GM18868 (cell line): ENCODE measurements at regions not wholly inside any gene's neighbourhood (a gene's known extent, or its start where the extent isn't known, plus 50 kb on each side); places are given as distances from the start of the nearest gene placed in this dataset.
"Not testable (repeated sequence)": the region's sequence is repeated elsewhere in the genome, so short reads cannot be mapped to it uniquely, and the experiment has no call there.

Source experiments
- ATAC-seq: cut with Tn5 transposase; IDR thresholded peaks from one replicate; pipeline ENCODE4 v1.9.1; 2021; ENCODE audit warnings: mild to moderate bottlenecking, moderate library complexity; ENCODE audit not compliant: unreplicated experiment

GRCh38 chr19:28608292-28608691 is 604.7 kb downstream of the UQCRFS1 start:
- ATAC-seq = no peak

- no peak for ATAC-seq
These were observed 605.8 kb downstream of the UQCRFS1 start for GRCh38 chr19:28607066-28607583.

GRCh38 chr19:28606269-28607032 is 606.5 kb downstream of the UQCRFS1 start:
- no peak for ATAC-seq

GRCh38 chr19:28605501-28606268 is 607.3 kb downstream of the UQCRFS1 start:
- no peak for ATAC-seq

GRCh38 chr19:28603453-28603852 is 609.5 kb downstream of the UQCRFS1 start:
- ATAC-seq = no peak

- ATAC-seq = no peak
These were observed 610.2 kb downstream of the UQCRFS1 start for GRCh38 chr19:28602675-28603298.

GRCh38 chr19:28601723-28602440 is 611.1 kb downstream of the UQCRFS1 start:
- no peak for ATAC-seq

- ATAC-seq = no peak
These were observed 614.1 kb downstream of the UQCRFS1 start for GRCh38 chr19:28598861-28599260.

GRCh38 chr19:28596561-28597071 is 616.3 kb downstream of the UQCRFS1 start:
- ATAC-seq = no peak

- no peak for ATAC-seq
These were observed 617.0 kb downstream of the UQCRFS1 start for GRCh38 chr19:28595722-28596480.

GRCh38 chr19:28594737-28595136 is 618.2 kb downstream of the UQCRFS1 start:
- no peak for ATAC-seq

GRCh38 chr19:28589991-28590411 is 623.0 kb downstream of the UQCRFS1 start:
- not testable (repeated sequence) for ATAC-seq

GRCh38 chr19:28586474-28586873 is 626.5 kb downstream of the UQCRFS1 start:
- ATAC-seq = no peak

GRCh38 chr19:28585796-28586195 is 627.2 kb downstream of the UQCRFS1 start:
- no peak for ATAC-seq

GRCh38 chr19:28583713-28584112 is 629.2 kb downstream of the UQCRFS1 start:
- ATAC-seq = no peak

- no peak for ATAC-seq
These were observed 629.7 kb downstream of the UQCRFS1 start for GRCh38 chr19:28583242-28583641.

GRCh38 chr19:28582796-28583195 is 630.2 kb downstream of the UQCRFS1 start:
- no peak for ATAC-seq

- no peak for ATAC-seq
These were observed 630.6 kb downstream of the UQCRFS1 start for GRCh38 chr19:28582344-28582743.

- no peak for ATAC-seq
These were observed 631.5 kb downstream of the UQCRFS1 start for GRCh38 chr19:28581468-28581770.
